RWPE1 (cell line): ENCODE measurements at regions not wholly inside any gene's neighbourhood (a gene's known extent, or its start where the extent isn't known, plus 50 kb on each side); places are given as distances from the start of the nearest gene placed in this dataset.

Source experiments
- CTCF ChIA-PET: fragments of 350-600 bp; sonication (Branson Sonifier 250); formaldehyde crosslinking; extraction: SDS; loops from one replicate; lab custom pipeline; 2021; lab: Yijun Ruan, JAX
- POLR2A ChIA-PET: fragments of 400-600 bp; formaldehyde crosslinking; extraction: SDS; loops from one replicate; lab custom pipeline; 2020; ENCODE audit warnings: antibody characterized with exemption; ENCODE audit not compliant: low non-redundant PET; lab: Yijun Ruan, JAX
- DNase-seq: peaks from one replicate; pipeline ENCODE4 v3.0.0; 2012; ENCODE audit warnings: low spot score
- H3K27ac ChIP-seq: fragments of 450-650 bp; 2 replicates; pipeline ENCODE4 v1.5.1; 2017
- CTCF ChIP-seq: fragments of 450-650 bp; conservative IDR thresholded peaks from 2 replicates; pipeline ENCODE4 v1.5.1; 2017; ENCODE audit warnings: low read depth, mild to moderate bottlenecking

- ChIA-PET POLR2A (no interaction called here), CTCF (interaction anchor here (0.5 to 1.7 kb wide), 3 partner anchors 67 to 194 kb away, joined by 3 to 6 read pairs (median 3); no protein-coding TSS in a partner anchor)
- H3K27ac ChIP-seq: no peak overlapping the region
- no peak for DNase-seq
- no peak for TF ChIP-seq CTCF
These were observed 146.1 kb downstream of the ZC3H11B start for GRCh38 chr1:219466766-219467165.

- no peak for DNase-seq
- TF ChIP-seq CTCF: no peak
- no peak overlapping the region for H3K27ac ChIP-seq
- ChIA-PET CTCF (interaction anchor here (0.7 to 1.7 kb wide), 2 partner anchors 195 to 271 kb away, joined by 3 to 6 read pairs; no protein-coding TSS in a partner anchor), POLR2A (no interaction called here)
These were observed 147.5 kb downstream of the ZC3H11B start for GRCh38 chr1:219465212-219466093.

GRCh38 chr1:219463636-219464035 is 149.3 kb downstream of the ZC3H11B start:
- no peak for TF ChIP-seq CTCF
- POLR2A ChIA-PET: no interaction called here
- H3K27ac ChIP-seq: no peak overlapping the region
- CTCF ChIA-PET: interaction anchor here (0.6 to 0.8 kb wide), 2 partner anchors 477 to 1223 kb away, joined by 3 read pairs; no protein-coding TSS in a partner anchor
- DNase-seq: no peak

- ChIA-PET POLR2A (no interaction called here), CTCF (no interaction called here)
- DNase-seq: no peak
- no peak for TF ChIP-seq CTCF
- no peak overlapping the region for H3K27ac ChIP-seq
These were observed 150.9 kb downstream of the ZC3H11B start for GRCh38 chr1:219461981-219462400.

GRCh38 chr1:219460896-219461815 is 151.7 kb downstream of the ZC3H11B start:
- POLR2A ChIA-PET: no interaction called here
- TF ChIP-seq CTCF: no peak
- H3K27ac ChIP-seq: no peak overlapping the region
- DNase-seq: peak; percentile 78
- CTCF ChIA-PET: no interaction called here
